ENCODE measurements at regions not wholly inside any gene's neighbourhood (a gene's known extent, or its start where the extent isn't known, plus 50 kb on each side); places are given as distances from the start of the nearest gene placed in this dataset.
"Not testable (repeated sequence)": the region's sequence is repeated elsewhere in the genome, so short reads cannot be mapped to it uniquely, and the experiment has no call there.

- H3K4me3 Mint-ChIP-seq, result no peak overlapping the region
- intact Hi-C loops (cut with micrococcal nuclease), result no loop called here
- peaks cover 10% of the 10 kb centered on the region for H3K9me3 Mint-ChIP-seq
- H3K4me1 Mint-ChIP-seq (ENCODE audit: low read depth), result no peaks in the 10 kb centered on the region
- no peaks in the 10 kb centered on the region for H3K36me3 Mint-ChIP-seq (ENCODE audit: low read depth)
- no peaks in the 10 kb centered on the region for H3K27me3 Mint-ChIP-seq
- no peak overlapping the region for H3K27ac Mint-ChIP-seq
Measured at GRCh38 chr14:43754838-43755237, 752.2 kb downstream of the FSCB start.

GRCh38 chr14:43745746-43746145 is 761.3 kb downstream of the FSCB start:
- Mint-ChIP-seq H3K4me3 (no peak overlapping the region), H3K27me3 (no peaks in the 10 kb centered on the region), H3K36me3 (ENCODE audit: low read depth) (no peaks in the 10 kb centered on the region), H3K4me1 (ENCODE audit: low read depth) (no peaks in the 10 kb centered on the region), H3K27ac (no peak overlapping the region), H3K9me3 (peaks cover 11% of the 10 kb centered on the region)
- intact Hi-C loops (cut with micrococcal nuclease), result no loop called here

- Mint-ChIP-seq H3K4me1 (ENCODE audit: low read depth) (no peaks in the 10 kb centered on the region), H3K27me3 (no peaks in the 10 kb centered on the region), H3K36me3 (ENCODE audit: low read depth) (no peaks in the 10 kb centered on the region), H3K27ac (no peak overlapping the region), H3K4me3 (no peak overlapping the region), H3K9me3 (no peaks in the 10 kb centered on the region)
- intact Hi-C loops (cut with micrococcal nuclease), result no loop called here
Measured at GRCh38 chr14:43735932-43736331, 771.2 kb downstream of the FSCB start.

DNA sequence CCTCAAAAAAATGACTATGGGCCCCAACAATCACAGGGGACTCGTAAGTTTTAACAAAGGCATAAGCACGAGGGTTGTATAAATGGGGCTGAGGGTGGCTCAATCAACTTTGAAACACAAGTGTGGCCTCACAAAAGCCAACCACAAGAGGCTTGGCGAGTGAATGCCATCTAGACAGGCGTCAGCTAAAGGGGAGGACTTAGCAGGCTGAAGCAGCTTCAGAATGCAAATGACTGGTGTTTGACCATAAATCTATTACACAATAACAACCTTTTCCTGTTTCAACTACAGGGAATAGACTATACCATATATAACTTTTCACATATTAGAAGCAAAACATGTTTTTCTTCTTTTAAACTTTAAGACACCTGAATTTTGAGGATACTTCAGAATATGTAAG is 777.9 kb downstream of the FSCB start:
- no peaks in the 10 kb centered on the region for H3K27me3 Mint-ChIP-seq
- H3K9me3 Mint-ChIP-seq, result no peaks in the 10 kb centered on the region
- no peaks in the 10 kb centered on the region for H3K36me3 Mint-ChIP-seq (ENCODE audit: low read depth)
- no peak overlapping the region for H3K4me3 Mint-ChIP-seq
- H3K4me1 Mint-ChIP-seq (ENCODE audit: low read depth), result no peaks in the 10 kb centered on the region
- intact Hi-C loops (cut with micrococcal nuclease), result no loop called here
- no peak overlapping the region for H3K27ac Mint-ChIP-seq

GRCh38 chr14:43706900-43707299 is 800.2 kb downstream of the FSCB start:
- no peaks in the 10 kb centered on the region for H3K9me3 Mint-ChIP-seq
- no peaks in the 10 kb centered on the region for H3K36me3 Mint-ChIP-seq (ENCODE audit: low read depth)
- no peaks in the 10 kb centered on the region for H3K4me1 Mint-ChIP-seq (ENCODE audit: low read depth)
- no peak overlapping the region for H3K27ac Mint-ChIP-seq
- H3K4me3 Mint-ChIP-seq, result no peak overlapping the region
- intact Hi-C loops (cut with micrococcal nuclease), result no loop called here
- no peaks in the 10 kb centered on the region for H3K27me3 Mint-ChIP-seq

DNA sequence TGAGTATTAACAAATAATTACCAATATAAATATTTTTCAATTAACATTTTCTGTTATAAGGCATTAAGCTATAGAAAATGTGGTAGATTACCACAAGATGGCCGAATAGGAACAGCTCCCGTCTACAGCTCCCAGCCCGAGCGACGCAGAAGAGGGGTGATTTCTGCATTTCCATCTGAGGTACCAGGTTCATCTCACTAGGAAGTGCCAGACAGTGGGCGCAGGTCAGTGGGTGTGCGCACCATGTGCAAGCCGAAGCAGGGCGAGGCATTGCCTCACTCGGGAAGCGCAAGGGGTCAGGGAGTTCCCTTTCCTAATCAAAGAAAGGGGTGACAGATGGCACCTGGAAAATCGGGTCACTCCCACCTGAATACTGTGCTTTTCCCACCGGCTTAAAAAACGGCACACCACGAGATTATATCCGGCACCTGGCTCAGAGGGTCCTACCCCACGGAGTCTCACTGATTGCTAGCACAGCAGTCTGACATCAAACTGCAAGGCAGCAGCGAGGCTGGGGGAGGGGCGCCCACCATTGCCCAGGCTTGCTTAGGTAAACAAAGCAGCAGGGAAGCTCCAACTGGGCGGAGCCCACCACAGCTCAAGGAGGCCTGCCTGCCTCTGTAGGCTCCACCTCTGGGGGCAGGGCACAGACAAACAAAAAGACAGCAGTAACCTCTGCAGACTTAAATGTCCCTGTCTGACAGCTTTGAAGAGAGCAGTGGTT is 808.4 kb downstream of the FSCB start:
- H3K27me3 Mint-ChIP-seq; H3K4me1 Mint-ChIP-seq (ENCODE audit: low read depth); H3K27ac Mint-ChIP-seq; H3K36me3 Mint-ChIP-seq (ENCODE audit: low read depth); H3K9me3 Mint-ChIP-seq; H3K4me3 Mint-ChIP-seq; intact Hi-C loops (cut with micrococcal nuclease): not testable (repeated sequence)

- no peaks in the 10 kb centered on the region for H3K36me3 Mint-ChIP-seq (ENCODE audit: low read depth)
- no peaks in the 10 kb centered on the region for H3K27me3 Mint-ChIP-seq
- peaks cover 9% of the 10 kb centered on the region for H3K9me3 Mint-ChIP-seq
- intact Hi-C loops (cut with micrococcal nuclease), result no loop called here
- H3K4me3 Mint-ChIP-seq, result no peak overlapping the region
- H3K27ac Mint-ChIP-seq, result no peak overlapping the region
- H3K4me1 Mint-ChIP-seq (ENCODE audit: low read depth), result no peaks in the 10 kb centered on the region
Measured at GRCh38 chr14:43697003-43697402, 810.1 kb downstream of the FSCB start.

GRCh38 chr14:43692706-43693105 is 814.4 kb downstream of the FSCB start:
- H3K4me3 Mint-ChIP-seq, result no peak overlapping the region
- H3K4me1 Mint-ChIP-seq (ENCODE audit: low read depth), result no peaks in the 10 kb centered on the region
- H3K27ac Mint-ChIP-seq, result no peak overlapping the region
- no peaks in the 10 kb centered on the region for H3K36me3 Mint-ChIP-seq (ENCODE audit: low read depth)
- no peaks in the 10 kb centered on the region for H3K27me3 Mint-ChIP-seq
- intact Hi-C loops (cut with micrococcal nuclease), result no loop called here
- H3K9me3 Mint-ChIP-seq, result no peaks in the 10 kb centered on the region

GRCh38 chr14:43687921-43688320 is 819.2 kb downstream of the FSCB start:
- intact Hi-C loops (cut with micrococcal nuclease), result no loop called here
- Mint-ChIP-seq H3K27ac (no peak overlapping the region), H3K4me1 (ENCODE audit: low read depth) (no peaks in the 10 kb centered on the region), H3K4me3 (no peak overlapping the region), H3K27me3 (no peaks in the 10 kb centered on the region), H3K36me3 (ENCODE audit: low read depth) (no peaks in the 10 kb centered on the region), H3K9me3 (no peaks in the 10 kb centered on the region)

DNA sequence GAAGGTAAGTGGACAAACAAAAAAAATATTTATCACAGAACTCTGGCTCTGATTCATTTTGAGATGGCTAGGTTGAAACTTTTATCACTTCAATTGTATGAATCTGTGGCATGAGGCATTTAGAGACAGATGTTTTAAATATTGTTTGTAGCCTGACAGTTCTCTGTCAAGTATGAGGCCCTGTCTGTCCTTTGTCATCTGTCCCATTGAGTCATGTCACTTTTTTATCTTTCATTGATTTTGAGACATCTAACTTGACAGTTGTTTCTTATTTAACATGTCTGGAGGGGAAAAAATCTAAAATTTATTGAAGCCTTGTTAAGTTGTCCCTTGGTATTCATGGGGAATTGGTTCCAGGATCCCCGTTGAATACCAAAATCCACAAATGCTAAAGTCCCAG is 829.5 kb downstream of the FSCB start:
- no peaks in the 10 kb centered on the region for H3K27me3 Mint-ChIP-seq
- intact Hi-C loops (cut with micrococcal nuclease), result no loop called here
- H3K36me3 Mint-ChIP-seq (ENCODE audit: low read depth), result no peaks in the 10 kb centered on the region
- H3K4me1 Mint-ChIP-seq (ENCODE audit: low read depth), result no peaks in the 10 kb centered on the region
- no peak overlapping the region for H3K27ac Mint-ChIP-seq
- no peak overlapping the region for H3K4me3 Mint-ChIP-seq
- no peaks in the 10 kb centered on the region for H3K9me3 Mint-ChIP-seq

GRCh38 chr14:43674273-43674672 is 832.8 kb downstream of the FSCB start:
- Mint-ChIP-seq H3K27ac (no peak overlapping the region), H3K36me3 (ENCODE audit: low read depth) (no peaks in the 10 kb centered on the region), H3K4me1 (ENCODE audit: low read depth) (no peaks in the 10 kb centered on the region), H3K4me3 (no peak overlapping the region), H3K9me3 (peaks cover under 1% of the 10 kb centered on the region), H3K27me3 (no peaks in the 10 kb centered on the region)
- intact Hi-C loops (cut with micrococcal nuclease), result no loop called here

DNA sequence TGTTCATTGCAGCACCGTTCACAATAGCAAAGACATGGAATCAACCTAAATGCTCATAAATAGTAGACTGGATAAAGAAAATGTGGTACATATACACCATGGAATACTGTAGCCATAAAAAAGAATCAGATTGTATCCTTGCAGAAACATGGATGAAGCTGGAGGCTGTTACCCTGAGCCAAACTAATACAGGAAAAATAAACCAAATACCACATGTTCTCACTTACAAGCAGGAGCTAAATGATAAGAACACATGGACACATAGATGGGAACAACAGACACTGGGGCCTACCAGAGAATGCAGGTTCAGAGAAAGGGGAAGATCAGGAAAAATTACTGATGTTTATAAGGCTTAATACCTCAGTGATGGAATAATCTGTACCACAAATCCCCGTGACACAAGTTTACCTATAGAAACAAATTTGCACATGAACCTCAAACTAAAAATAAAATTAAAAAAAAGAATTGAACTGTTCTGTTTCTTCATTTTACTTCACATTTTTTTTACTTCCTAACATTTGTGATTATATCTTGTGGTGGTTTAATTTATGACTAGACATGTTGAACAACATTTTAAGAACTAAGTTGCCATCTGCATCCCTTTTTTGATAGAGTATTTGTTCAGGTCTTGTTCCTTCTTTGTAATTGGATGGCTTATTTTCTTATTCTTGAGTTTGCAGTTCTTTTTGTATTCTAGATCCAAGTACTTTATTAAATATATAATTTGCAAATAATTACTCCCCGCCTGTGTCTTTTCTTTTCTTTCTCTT is 835.2 kb downstream of the FSCB start:
- H3K4me1 Mint-ChIP-seq (ENCODE audit: low read depth), result no peaks in the 10 kb centered on the region
- peaks cover 23% of the 10 kb centered on the region for H3K9me3 Mint-ChIP-seq
- H3K36me3 Mint-ChIP-seq (ENCODE audit: low read depth), result no peaks in the 10 kb centered on the region
- H3K4me3 Mint-ChIP-seq, result no peak overlapping the region
- intact Hi-C loops (cut with micrococcal nuclease), result no loop called here
- no peaks in the 10 kb centered on the region for H3K27me3 Mint-ChIP-seq
- no peak overlapping the region for H3K27ac Mint-ChIP-seq

DNA sequence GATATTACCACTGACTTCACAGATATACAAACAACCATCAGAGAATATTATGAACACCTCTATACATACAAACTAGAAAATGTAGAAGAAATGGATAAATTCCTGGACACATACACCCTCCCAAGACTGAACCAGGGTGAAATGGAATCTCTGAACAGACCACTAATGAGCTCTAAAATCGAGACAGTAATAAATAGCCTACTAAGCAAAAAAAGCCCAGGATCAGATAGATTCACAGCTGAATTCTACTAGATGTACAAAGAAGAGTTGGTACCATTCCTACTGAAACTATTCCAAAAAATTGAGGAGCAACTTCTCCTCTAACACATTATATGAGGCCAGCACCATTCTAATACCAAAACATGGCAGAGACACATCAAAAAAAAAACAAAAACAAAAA is 837.7 kb downstream of the FSCB start:
- intact Hi-C loops (cut with micrococcal nuclease), result no loop called here
- H3K27ac Mint-ChIP-seq, result no peak overlapping the region
- peaks cover 45% of the 10 kb centered on the region for H3K9me3 Mint-ChIP-seq
- H3K36me3 Mint-ChIP-seq (ENCODE audit: low read depth), result no peaks in the 10 kb centered on the region
- no peaks in the 10 kb centered on the region for H3K4me1 Mint-ChIP-seq (ENCODE audit: low read depth)
- H3K27me3 Mint-ChIP-seq, result no peaks in the 10 kb centered on the region
- no peak overlapping the region for H3K4me3 Mint-ChIP-seq

- no peak overlapping the region for H3K4me3 Mint-ChIP-seq
- H3K9me3 Mint-ChIP-seq, result peaks cover 45% of the 10 kb centered on the region
Measured at GRCh38 chr14:43665570-43666267, 841.4 kb downstream of the FSCB start.

More at GRCh38 chr14:43665570-43666267, 841.4 kb downstream of the FSCB start:
- Mint-ChIP-seq H3K36me3 (ENCODE audit: low read depth) (no peaks in the 10 kb centered on the region), H3K27ac (no peak overlapping the region), H3K4me1 (ENCODE audit: low read depth) (no peaks in the 10 kb centered on the region), H3K27me3 (no peaks in the 10 kb centered on the region)
- intact Hi-C loops (cut with micrococcal nuclease), result no loop called here

Data from dendritic cell treated with granulocyte-macrophage colony-stimulating factor and Interleukin-4, amounts not matched to agents 40 ng/mL and 50 ng/mL, for 4 days (primary cell).